ENCODE measurements at regions not wholly inside any gene's neighbourhood (a gene's known extent, or its start where the extent isn't known, plus 50 kb on each side); places are given as distances from the start of the nearest gene placed in this dataset.
A peak's percentile ranks its signal among the peaks of the same experiment; 100 is the strongest.

DNA sequence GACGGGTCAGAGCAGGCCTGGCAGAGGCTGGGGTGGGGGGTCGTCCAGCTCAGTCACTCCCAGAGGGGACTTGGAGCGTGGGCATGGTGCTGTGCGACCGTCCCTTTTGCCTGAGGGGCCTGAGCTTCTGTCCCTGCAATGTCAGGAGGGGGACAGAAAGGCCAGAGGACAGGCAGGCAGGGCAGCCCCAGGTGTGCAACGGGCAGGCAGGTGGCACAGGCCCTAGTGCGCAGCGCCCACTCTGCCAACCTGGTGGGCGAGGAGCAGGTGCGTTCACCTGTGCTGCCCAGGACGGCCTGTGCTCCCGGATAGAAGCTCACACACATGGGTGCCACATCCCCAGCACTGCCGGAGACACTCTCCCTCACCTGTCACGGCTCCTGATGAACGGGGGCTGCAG lies 78.7 kb upstream of the SLCO4A1 start:
- no peak for DNase-seq

DNA sequence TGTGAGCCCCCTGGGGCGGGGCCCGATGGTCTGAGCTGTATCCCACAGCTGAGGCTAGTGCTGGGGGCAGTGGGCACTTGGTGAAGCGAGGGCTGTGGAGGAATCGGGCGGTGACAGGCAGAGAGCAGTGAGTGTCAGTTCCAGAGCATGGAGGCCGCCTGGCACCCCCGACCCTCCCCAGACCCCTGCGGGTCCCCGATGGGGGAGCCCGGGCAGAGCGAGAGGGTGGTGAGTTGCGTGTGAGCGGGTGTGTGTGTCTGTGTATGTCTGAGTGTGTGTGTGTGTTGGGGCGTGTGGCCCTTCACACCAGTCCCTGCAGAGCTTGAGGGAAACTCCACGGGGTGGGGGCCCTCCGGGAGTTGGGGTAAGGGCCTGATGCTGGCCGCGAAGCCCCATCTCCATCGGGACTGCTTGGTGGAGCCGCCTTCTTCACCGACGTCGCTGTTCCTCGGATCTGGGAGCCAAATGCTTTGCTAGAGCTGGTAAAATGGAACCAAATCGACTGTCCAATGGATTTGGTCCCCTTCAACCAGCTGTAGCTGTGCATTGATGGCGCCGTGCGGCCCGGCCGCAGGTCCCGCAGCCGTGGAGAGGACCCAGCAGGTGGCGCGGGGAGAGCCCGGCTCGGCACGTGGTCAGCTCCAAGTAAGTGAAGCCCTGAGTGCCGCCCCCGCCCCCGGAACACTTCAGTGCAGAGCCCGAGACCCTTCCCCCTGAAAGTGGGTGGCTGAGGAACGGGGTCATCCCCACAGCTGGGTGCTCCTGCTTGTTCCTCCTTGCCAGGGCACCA lies 77.7 kb upstream of the SLCO4A1 start:
- DNase-seq: no peak

DNA sequence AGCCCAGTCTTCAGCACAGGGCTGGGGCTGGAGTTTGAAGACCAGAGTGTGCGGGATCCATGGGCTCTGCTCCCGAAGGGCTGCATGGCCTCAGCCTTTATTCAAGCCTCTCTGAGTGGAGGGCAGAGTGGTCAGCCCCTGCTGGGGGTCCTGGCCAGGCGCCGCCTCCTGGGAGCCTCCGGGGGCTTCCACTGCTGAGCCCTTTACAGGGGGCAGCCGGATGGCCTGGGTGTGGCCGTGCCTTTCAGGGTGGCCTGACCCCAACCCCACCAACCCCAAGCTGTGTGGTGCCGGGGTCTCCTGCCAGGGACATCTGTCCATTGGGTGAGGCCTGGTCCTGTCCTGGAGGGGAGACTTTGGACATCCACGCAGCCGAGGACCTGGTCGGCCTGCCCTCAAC lies 76.0 kb upstream of the SLCO4A1 start:
- DNase-seq: no peak

DNA sequence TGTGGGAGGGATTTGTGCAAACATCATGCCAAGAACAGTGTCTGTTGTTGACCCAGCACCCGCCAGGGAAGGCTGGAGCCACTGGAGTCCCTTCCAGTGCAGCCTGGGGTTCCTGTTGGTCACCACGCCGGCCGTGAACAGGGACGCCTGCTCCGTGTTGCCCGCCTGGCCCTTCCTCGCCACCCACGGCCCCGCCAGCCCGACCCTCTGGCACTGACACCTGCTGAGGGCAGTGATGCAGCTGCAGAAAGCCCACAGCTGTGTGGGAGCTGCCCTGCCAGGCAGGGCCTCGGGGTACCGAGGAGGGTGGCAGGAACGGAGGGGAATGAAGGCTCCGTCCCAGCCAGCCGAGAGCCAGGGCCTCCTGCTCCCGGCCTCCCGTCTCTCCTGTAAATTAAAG lies 75.5 kb upstream of the SLCO4A1 start:
- DNase-seq: no peak

DNA sequence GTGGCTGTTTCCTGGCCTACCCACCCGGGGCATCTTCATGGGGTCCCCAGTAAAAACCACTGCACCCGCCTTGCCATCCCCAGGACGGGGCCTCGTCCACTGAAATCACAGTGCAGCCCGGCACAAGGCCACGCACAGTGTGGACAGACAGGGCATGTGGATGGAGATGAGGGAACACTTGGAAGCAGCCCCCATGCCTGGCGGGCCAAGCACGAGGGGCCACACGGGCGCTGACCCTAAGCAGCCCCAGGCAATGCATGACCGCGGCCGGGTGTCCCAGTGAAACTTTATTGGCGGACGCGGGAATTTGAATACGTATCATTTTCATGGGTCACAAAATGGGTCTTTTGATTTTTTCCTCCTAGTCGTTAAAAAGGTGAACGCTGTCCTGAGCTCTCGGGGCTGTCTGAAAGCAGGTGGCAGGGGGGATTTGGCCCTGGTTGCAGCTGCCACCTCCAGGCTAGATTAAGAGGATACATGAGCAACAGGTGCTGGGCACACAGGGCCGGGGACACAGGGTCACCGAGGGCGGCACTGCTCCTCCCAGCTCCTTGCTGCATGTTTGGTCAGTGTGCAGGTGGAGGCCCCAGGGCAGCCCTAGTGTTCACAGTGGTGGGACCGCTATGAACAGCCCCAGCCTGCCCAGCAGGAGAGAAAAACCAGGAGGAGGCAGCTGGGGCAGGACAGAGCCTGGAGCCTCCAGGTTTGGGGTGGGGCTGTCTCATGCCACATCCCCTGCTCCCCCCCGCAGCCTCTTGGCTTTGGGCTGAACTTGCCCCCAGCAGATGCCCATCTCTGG lies 74.9 kb upstream of the SLCO4A1 start:
- DNase-seq: no peak

DNA sequence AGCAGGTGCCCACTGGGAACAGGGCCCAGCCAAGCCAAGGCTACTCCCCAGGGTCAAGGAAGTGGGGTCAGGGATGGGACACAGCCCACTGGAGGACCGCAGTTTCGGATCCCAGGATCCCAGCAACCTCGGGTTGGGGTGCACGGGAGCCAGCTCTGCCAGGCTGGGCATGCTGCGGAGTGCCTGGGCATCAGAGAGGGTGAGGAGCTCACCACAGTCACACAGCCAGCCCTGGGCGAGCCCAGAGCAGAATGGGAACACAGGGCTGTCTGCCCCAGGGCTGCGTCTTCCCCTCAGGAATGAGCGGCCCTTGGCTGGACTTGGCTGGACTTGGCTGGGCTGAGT lies 74.3 kb upstream of the SLCO4A1 start:
- DNase-seq: no peak

DNA sequence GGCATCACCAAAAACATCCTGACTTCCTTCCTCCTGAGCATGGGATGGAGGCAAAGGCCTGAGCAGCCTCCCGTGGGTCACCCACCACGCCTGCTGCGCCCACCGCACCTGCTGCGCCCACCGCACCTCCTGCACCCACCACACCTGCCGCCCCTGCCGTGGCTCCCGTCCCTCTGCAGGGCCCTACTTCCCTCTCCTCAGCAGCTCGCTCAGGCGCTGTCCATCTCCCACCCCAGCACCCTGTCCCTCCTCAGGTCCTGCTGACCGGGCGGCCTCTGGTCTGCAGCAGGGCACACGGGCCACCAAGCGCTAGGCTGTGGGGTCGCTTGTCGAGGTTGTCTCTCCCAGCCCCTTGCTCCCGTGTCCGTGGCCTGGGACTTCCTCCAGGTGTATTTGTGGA lies 72.7 kb upstream of the SLCO4A1 start:
- DNase-seq: no peak

DNA sequence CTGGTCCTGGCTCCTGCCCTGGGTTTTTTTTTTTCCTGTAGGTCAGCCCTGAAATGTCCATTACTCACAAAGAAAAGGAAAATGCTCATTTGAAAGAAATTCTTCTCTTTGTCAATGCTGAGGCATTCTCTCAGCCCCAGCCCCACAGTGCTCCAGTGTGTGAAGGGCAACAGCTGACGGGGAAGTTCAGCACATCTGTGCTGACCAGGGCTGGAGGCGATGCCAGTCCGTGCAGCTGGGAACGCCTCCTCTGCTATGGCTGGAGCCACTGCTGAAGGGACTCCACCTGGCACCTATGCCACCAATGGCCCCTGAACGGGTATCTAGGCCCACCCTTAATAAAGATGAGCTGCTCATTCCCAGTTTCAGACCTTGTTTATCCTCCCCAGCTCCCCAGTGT lies 71.9 kb upstream of the SLCO4A1 start:
- no peak for DNase-seq

DNA sequence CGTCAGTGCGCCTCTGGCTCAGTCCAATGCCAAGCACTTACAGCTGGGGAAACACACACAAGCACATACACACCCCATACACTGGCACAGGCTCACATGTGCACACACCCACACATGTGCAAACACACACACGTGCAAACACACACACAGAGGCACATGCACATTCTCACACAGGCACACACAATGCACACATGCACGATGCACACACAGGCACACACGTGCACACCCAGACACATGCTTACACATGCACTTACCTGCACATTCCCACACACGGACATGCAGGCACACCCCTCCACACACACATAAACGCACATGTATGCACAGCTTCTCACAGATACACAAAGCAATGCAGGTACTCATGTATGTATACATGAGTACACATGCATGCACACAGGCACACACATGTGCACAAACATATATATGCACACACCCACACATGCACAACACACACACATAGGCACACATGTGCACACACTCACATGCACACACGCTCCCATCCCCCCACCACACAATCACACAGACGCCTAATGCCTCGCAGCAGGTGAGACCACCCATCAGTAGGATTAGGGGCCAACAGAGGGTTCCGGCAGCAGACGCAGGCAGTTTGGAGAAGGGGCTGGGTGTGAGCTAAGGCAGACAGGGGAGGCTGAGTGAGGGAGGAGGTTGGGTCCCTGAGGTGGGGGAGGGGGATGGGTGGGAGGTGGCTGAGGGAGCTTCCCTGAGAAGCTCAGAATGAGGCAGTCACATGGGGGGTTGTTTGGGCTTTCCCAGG lies 71.2 kb upstream of the SLCO4A1 start:
- no peak for DNase-seq

DNA sequence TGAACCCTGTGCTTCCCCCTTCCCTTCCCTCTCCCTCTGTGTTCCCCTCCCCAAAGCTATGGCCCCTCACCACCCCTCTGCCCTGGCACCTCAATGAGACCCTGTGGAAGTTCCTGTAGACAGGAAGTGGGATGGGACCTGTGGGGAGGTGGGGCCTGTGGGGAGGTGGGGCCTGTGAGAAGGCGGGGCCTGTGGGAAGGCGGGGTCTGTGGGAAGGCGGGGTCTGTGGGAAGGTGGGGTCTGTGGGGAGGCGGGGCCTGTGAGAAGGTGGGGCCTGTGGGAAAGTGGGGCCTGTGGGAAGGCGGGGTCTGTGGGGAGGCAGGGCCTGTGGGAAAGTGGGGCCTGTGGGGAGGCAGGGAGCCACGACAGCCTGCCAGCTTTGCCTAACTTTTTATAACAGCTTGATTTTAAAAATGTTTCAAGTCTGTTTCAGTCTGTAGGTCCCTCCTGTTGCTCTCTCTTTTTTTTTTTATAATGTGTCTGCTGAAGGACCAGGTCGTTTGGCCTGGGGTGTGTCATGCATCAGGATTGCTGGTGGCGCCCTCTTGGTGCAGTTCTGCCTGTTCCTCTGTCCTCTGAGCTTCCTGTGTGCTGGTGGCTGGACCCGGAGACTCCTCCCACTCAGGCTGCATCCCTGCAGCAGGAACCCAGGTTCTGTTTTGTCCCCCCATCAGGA lies 70.5 kb upstream of the SLCO4A1 start:
- DNase-seq: no peak

DNA sequence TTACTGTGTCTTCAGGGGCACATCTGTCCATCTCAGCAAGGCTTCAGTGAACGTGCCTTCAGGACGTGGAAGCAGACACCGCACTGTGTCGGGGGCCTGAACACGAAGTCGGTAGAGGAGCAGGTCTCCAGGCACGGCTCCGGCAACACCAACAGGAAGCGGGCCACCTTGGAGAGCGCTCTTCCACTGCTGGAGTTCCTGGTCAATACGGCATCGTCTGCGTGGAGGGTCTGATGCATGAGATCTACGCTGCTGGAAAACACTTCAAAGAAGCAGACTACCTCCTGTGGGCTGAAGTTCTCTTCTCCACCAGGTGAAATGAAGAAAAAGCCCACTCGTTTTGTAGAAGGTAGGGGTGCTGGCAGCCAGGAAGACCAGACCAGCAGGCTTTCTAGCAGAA lies 69.3 kb upstream of the SLCO4A1 start:
- no peak for DNase-seq

DNA sequence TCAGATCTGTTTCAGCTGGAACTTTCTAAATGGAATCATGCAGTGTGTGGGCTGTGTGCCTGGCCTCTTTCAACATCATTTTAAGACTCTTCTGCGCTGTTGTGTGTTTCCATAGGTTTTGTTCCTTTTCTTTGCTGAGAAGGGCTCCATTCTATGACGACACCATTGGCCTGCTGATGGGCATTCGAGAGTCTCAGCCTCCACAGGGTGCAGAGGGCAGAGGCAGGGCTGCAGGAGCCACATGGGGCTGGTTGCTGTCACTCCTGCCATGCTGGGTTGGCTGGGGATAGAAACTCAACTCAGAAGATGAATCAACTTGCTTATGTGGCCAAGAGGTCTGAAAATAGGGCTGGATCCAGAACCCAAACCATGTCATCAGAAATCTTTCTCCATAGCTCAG lies 68.5 kb upstream of the SLCO4A1 start:
- no peak for DNase-seq

DNA sequence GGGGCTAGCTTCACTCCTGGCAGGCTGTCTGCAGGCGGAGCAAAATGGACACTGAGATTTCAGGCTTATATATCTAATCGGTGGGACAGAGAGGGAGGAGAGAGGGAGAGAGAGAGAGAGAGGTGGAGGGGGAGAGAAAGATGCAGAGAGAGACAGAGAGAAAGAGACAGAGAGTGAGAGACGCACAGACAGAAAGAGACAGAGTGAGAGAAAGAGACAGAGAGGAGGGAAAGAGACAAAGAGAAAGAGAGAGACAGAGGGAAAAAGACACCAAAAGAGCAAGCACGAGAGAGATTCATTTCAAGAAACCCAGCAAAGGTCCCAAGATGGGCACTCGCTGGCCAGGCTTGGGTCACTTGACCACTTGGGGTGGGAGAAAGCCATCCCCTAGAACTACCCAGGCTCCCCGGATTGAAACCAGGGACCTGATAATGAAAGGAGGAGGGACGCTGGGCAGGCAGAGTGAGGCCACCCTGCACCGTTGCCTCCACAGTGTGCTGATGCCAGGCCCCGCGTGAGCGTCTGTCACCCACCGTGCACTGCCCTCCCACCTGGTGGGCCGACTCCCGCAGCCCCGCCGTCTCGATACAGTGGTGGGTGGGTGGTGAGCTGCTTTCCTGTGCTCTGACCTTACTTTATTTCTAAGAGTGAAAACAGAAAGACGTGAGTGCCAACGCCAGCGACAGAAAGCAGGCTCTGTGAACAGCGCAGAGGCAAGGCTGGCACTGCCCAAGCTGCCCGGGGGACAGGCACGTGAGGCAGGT lies 67.9 kb upstream of the SLCO4A1 start:
- DNase-seq: no peak

DNA sequence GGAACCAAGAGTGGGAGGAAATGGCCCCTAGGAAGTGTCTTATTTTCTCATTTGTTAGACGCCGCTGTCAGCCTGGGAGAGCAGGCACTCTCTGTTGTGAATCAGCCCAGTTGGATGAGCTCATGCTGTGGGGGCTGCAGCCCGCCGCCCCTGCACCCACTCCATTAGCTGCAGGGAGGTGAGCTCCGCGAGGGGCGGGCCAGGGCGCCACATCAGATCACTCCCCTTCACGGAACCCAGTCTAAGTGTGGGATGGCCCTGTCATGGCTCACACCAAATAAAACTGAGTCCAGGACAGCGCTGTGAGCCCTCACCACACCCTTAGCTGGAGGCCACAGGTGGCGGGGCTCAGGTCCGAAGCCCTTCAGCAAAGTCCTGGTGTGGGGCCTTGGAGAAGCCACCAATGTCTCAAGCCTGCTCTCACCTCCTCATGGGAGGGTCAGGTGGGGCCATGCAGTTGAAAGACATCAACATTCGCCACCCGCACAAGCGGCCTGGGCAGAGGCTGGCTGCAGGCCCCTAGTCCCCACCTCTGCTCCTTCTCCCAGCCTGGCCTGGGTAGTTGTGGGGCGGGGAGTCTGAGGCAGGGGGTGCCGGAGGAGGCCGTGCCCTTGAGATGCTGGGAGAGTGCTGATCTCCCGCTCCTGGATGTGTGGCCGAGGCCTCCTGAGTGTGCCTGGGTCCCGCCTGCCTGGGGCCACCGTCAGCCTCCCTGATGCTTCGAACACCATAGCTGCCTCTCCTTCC lies 66.2 kb upstream of the SLCO4A1 start:
- DNase-seq: no peak

DNA sequence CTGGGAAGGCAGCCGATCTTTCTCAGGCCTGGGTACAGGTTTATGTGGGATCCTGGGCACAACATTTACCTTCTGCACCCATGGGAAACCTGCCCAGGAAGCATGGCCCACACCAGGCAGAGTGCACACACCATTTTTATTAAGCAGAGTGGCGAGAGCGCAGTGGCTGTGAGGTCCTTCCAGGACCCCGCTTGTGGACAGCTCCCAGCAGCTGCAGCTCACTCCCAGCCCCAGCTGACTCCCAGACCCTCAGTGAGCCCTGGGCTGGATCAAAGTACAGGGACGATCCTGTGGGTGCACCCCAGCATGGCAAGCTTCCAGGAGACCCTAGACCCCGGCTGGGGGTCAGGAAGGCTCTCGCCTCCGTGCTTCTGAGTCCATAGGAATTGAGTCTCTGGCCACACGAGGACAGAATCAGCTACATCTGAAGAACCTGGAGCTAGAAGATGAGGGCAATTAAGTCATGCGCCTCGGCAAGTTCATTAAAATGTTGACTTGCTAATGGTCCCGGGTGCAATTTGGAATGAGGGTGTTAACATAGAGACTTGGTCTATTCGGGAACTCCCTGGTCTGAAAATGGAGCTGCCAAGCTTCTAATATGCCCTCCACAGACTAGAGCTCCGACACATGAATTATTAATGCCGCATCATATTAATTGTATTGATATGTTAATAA lies 65.4 kb upstream of the SLCO4A1 start:
- no peak for DNase-seq

DNA sequence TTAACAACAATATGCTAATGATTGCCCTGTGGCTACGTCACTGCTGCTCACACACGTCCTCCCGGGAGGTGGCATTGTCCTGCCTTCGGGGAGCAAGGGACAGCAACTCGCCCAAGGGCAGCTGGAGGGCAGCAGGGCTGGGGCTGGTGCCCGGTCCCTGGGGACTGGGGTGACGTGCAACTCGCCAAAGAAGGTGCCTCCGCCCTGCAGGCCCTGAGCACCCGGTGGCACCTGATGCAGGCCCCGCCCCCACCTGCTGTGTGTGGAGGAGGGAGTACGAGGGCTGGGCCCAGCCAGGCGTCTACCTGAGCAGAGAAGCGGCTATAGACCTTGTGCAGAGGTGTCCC lies 64.8 kb upstream of the SLCO4A1 start:
- DNase-seq: peak; percentile 41

DNA sequence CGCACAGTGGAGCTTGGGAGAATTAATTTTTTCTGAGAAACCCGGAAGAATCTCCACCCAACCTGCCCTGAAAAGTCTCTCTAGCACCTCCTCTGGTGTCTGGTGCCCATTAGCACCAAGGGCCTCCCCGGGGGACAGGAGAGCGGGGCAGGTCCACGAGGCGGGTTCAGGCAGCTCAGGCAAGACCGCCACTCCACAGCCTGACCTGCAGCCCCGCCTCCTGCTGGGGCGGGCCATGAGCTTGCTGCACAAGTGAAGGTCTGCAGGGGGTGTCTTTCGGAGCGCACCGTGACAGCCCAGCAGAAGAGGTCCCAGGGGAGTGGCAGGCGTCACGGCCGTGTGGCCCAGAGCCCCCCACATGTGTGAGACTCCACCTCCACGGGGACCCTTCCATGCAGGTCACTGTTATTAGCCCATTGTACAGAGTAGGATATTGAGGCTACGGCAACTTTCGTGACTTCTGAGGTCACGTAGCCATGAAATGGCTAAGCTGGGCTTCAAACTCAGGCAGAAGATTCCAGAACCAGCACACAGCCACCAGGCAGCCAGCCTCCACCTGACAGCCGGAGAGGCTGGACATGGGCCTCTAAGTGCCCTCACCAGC lies 63.9 kb upstream of the SLCO4A1 start:
- DNase-seq: no peak

DNA sequence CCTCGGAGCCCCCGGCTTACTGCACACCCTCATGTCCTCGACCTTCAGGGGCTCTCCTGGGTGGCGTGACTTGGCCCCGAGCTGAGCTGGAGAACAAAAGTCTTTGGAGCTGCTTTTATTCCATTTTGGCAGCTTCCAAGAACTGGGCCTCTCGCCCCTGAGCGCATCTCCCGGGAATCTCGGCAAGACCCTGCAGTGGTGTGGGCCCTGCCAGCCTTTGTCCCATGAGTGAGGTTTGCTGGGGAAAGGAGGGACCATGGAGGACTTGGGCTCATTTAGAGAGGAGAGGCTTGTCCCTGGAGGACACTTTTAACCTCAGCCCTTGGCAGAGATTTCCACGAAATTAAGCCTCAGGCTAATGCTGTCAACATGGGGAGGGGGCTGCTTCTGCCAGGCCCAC lies 62.3 kb upstream of the SLCO4A1 start:
- no peak for DNase-seq

DNA sequence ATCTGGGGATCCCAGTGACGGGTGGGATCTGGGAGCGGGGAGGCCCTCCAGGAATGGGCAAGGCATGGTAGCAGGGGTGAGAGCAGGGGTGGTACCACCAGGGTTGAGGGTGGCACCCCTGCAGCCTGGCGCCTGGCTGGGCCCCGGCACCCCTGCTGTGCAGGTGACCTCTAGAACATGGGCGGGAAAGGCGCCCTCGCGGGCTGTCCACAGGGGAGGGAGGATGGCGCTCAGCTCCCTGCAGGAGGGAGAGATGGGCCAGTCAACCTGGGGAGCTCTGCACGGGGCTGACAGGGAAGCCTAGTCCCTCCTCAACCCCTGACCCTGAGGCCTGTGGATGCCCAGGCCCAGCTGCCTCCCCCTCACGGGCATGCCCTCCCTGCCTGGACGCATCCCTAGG lies 61.6 kb upstream of the SLCO4A1 start:
- DNase-seq: no peak

DNA sequence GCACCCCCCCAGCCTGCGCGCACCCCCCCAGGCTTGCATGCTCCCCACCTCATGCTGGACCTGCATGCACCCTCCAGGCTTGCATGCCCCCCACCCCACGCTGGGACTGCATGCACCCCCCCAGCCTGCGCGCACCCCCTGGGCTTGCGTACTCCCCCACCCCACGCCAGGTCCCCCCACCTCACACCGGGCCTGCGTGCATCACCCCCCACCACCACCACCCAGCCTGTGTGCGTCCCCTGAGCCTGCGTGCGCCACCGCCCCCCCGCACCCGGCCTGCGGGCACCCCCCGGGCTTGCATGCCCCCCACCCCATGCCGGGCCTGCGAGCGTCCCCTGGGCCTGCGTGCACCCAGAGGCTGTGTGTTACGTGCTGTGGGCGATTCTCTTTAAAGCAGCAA lies 61.0 kb upstream of the SLCO4A1 start:
- DNase-seq: no peak

DNA sequence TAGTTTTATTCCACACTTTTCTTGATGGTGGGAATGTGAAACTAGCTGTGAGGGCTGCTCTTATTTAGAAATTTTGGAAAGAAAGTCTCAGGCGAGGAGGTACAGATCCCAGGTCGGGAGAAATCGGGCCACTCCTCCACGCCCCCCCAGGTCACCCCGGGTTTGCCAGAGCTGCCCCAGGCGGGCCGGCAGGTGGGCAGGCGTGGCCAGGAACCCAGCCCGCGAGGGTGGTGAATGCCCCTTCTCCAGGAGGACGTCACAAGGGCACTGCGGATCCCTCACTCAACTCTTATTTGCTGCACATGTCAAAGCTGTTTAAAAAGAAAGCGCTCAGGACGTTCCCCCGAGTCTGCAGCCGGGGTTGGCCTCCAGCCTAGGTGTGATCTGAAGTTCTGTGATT lies 60.5 kb upstream of the SLCO4A1 start:
- DNase-seq: no peak
